Spleen (tissue), 7 donors: ENCODE measurements at regions not wholly inside any gene's neighbourhood (a gene's known extent, or its start where the extent isn't known, plus 50 kb on each side); places are given as distances from the start of the nearest gene placed in this dataset.

Source experiments
- POLR2A ChIP-seq, 3 donors: fragments of 450-650 bp; IDR thresholded peaks; one replicate each; pipeline ENCODE4 v1.5.1; 2017; ENCODE audit warnings: antibody characterized with exemption in 3 of 3, mild to moderate bottlenecking in 1 of 3
- POLR2AphosphoS5 ChIP-seq, 3 donors: sonication (generic); formaldehyde crosslinking; IDR thresholded peaks; one replicate each; pipeline ENCODE4 v1.5.1; 2017; ENCODE audit warnings: antibody characterized with exemption in 3 of 3
- TF ChIP-seq, protein P1 (sequence below), 11 experiments: fragments of 200-600 bp in 7 of 11; fragments of 450-650 bp in 4 of 11; sonication (generic) in 4 of 11; IDR thresholded peaks in 8 of 11; conservative IDR thresholded peaks in 3 of 11; 1 replicate in 7 of 11; 2 replicates in 4 of 11; pipeline versions ENCODE4 v1.4.0 to v1.8.0; 2016 to 2021; ENCODE audit warnings: antibody characterized with exemption in 11 of 11, inconsistent platforms in 4 of 11, mild to moderate bottlenecking in 1 of 11
- donor health status: DM: no; HTN: no; CAD: no; lungs with moderate emphysema.
- donor health status: DM: no; HTN: no; CAD: no.
- donor health status: DM: no; HTN: no; CAD: no.

DNA sequence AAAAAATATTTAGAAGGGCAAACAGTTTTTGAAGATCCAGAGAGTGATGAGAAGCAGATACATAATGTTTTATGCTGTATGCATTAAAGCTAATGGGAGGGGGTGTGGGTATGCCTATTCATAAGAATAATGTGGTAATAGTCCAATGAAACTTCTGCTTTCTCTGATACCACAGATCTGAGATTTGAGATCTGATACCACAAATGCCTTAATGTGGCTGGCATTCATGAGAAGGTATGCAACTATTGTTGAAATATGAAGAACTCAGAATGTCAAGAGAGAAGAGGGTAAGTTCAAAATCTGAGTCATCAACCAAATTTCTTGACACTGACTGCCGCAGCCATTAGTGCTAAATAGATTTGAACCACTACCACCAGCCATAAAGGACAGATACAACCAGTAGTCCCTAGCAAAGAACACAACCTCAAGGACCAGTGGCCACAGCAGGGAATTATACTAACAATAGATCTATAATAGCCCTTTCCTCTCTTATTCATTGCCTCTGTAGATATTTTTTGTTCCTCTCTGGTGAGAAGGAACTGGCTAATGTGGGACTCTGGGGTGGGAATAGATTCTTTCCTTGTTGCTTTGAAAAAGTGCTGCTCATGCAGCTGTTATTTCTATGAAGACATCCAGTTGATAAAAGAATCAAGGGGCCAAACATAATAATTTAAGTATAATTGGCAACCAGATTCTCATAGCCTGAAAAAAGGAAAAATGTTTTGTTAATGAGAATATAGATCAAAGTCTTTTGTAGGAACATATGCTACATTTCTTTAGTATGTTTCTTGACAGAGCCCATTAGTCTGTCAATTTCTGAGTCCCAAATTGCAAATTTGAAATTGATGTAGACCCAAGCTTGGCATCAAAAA, 256.5 kb upstream of the ZNF608 start:
- TF ChIP-seq, protein P1, sequence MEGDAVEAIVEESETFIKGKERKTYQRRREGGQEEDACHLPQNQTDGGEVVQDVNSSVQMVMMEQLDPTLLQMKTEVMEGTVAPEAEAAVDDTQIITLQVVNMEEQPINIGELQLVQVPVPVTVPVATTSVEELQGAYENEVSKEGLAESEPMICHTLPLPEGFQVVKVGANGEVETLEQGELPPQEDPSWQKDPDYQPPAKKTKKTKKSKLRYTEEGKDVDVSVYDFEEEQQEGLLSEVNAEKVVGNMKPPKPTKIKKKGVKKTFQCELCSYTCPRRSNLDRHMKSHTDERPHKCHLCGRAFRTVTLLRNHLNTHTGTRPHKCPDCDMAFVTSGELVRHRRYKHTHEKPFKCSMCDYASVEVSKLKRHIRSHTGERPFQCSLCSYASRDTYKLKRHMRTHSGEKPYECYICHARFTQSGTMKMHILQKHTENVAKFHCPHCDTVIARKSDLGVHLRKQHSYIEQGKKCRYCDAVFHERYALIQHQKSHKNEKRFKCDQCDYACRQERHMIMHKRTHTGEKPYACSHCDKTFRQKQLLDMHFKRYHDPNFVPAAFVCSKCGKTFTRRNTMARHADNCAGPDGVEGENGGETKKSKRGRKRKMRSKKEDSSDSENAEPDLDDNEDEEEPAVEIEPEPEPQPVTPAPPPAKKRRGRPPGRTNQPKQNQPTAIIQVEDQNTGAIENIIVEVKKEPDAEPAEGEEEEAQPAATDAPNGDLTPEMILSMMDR (IDR thresholded peaks at IDR 0.05 in 8 of 11, conservative IDR thresholded peaks at IDR 0.05 in 3 of 11): no peak
- TF ChIP-seq POLR2A (IDR thresholded peaks at IDR 0.05) (no peak), POLR2AphosphoS5 (IDR thresholded peaks at IDR 0.05) (no peak)
